ENCODE measurements at regions not wholly inside any gene's neighbourhood (a gene's known extent, or its start where the extent isn't known, plus 50 kb on each side); places are given as distances from the start of the nearest gene placed in this dataset.

DNA sequence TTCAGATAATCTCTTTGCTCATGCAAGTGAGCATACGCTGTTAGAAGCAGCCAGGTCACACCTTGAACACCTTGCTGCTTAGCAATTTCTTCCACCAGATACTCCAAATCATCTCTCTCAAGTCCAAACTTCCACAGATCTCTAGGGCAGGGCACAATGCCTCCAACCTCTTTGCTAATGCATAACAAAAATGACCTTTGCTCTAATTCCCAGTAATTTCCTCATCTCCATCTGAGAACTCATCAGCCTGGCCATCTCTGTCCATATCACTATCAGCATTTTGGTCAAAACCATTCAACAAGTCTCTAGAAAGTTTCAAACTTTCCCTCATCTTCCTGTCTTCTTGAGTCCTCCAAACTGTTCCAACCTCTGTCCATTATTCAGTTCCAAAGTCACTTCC, 139.3 kb upstream of the NR4A3 start (continued):
- no peak for TF ChIP-seq AFF4 (CRISPR knock-in tag; IDR thresholded peaks at IDR 0.05)
- no peak for TF ChIP-seq CCNT2 (IDR thresholded peaks at IDR 0.05; ENCODE audit: borderline replicate concordance, extremely low read depth, insufficient read length, low read depth, low read length)

- ChIA-PET CTCF (ENCODE audit: low intra/inter-chr PET ratio) (no interaction called here), POLR2A (no interaction called here)
- Histone ChIP-seq H2AFZ (ENCODE audit: low read depth, low read length) (no peak overlapping the region), H3K4me1 (replicated peaks in 1 of 2; ENCODE audit: control insufficient read depth in 2 of 2, insufficient read depth in 2 of 2, low read length in 2 of 2) (no peaks in the 10 kb centered on the region), H3K4me3 (no peak overlapping the region), H3K79me2 (ENCODE audit: control insufficient read depth, insufficient read depth, low read length) (no peaks in the 10 kb centered on the region), H3K36me3 (ENCODE audit: control insufficient read depth, insufficient read depth, low read length) (no peaks in the 10 kb centered on the region), H3K9ac (ENCODE audit: insufficient read depth in 1 of 2, low read depth in 2 of 2, low read length in 2 of 2) (no peak overlapping the region), H3K27ac (ENCODE audit: extremely low read depth, low read depth, low read length) (no peak overlapping the region), H3K9me1 (ENCODE audit: control insufficient read depth, insufficient read depth, low read length) (no peaks in the 10 kb centered on the region), H3K27me3 (ENCODE audit: control insufficient read depth in 2 of 2, insufficient read depth in 2 of 2, low read length in 2 of 2) (no peaks in the 10 kb centered on the region), H4K20me1 (replicated peaks; ENCODE audit: control insufficient read depth, insufficient read depth, low read length) (no peaks in the 10 kb centered on the region), H3K9me3 (replicated peaks; ENCODE audit: control insufficient read depth, insufficient read depth, low read depth, low read length) (no peaks in the 10 kb centered on the region), H3K4me2 (ENCODE audit: insufficient read depth, low read length) (no peak overlapping the region)
- ATAC-seq (no peak), FAIRE-seq (no peak), DNase-seq (ENCODE audit: extremely low read depth in 1 of 4, low spot score in 3 of 4) (no peak)
- in situ Hi-C loops (cut with MboI) (no loop called here), intact Hi-C loops (cut with micrococcal nuclease) (no loop called here)
- BruUV-seq (replicated peaks), result no TSS peak
- WGBS (ENCODE audit: insufficient coverage, low coverage, missing lambda C conversion rate), result 4% methylated on average over 2 of the region's 2 CpGs
- TF ChIP-seq MYNN (IDR thresholded peaks at IDR 0.05) (no peak), MYNN (CRISPR knock-in tag; IDR thresholded peaks at IDR 0.05) (no peak), ZNF511 (CRISPR knock-in tag; IDR thresholded peaks at IDR 0.05) (no peak), ZNF165 (CRISPR knock-in tag; IDR thresholded peaks at IDR 0.05; ENCODE audit: borderline replicate concordance) (no peak)
Measured at GRCh38 chr9:99682870-99683269, 138.8 kb upstream of the NR4A3 start.
